Right lobe of liver (tissue), 4 donors: ENCODE measurements at regions not wholly inside any gene's neighbourhood (a gene's known extent, or its start where the extent isn't known, plus 50 kb on each side); places are given as distances from the start of the nearest gene placed in this dataset.

ENCODE experiments used
- POLR2A ChIP-seq: fragments of 450-650 bp; IDR thresholded peaks from one replicate; pipeline ENCODE4 v1.6.1; 2017; ENCODE audit warnings: antibody characterized with exemption, mild to moderate bottlenecking
- TF ChIP-seq, protein P1 (sequence below), 4 donors: fragments of 200-600 bp in 3 of 4; fragments of 450-650 bp in 1 of 4; IDR thresholded peaks; one replicate each; pipeline versions ENCODE4 v1.5.1 to v1.8.0; 2016 to 2022; ENCODE audit warnings: antibody characterized with exemption in 4 of 4, mild to moderate bottlenecking in 2 of 4
- donor health status: DM: no; HTN: no; CAD: no.
- donor health status: DM: no; HTN: no; CAD: no.
- donor health status: DM: no; HTN: yes; CAD: no.

- TF ChIP-seq, protein P1, sequence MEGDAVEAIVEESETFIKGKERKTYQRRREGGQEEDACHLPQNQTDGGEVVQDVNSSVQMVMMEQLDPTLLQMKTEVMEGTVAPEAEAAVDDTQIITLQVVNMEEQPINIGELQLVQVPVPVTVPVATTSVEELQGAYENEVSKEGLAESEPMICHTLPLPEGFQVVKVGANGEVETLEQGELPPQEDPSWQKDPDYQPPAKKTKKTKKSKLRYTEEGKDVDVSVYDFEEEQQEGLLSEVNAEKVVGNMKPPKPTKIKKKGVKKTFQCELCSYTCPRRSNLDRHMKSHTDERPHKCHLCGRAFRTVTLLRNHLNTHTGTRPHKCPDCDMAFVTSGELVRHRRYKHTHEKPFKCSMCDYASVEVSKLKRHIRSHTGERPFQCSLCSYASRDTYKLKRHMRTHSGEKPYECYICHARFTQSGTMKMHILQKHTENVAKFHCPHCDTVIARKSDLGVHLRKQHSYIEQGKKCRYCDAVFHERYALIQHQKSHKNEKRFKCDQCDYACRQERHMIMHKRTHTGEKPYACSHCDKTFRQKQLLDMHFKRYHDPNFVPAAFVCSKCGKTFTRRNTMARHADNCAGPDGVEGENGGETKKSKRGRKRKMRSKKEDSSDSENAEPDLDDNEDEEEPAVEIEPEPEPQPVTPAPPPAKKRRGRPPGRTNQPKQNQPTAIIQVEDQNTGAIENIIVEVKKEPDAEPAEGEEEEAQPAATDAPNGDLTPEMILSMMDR (IDR thresholded peaks at IDR 0.05) = no peak
- TF ChIP-seq POLR2A = no peak
Observed at GRCh38 chr17:72407336-72407909, 286.6 kb downstream of the SOX9 start.
